ENCODE measurements at regions not wholly inside any gene's neighbourhood (a gene's known extent, or its start where the extent isn't known, plus 50 kb on each side); places are given as distances from the start of the nearest gene placed in this dataset.

GRCh38 chr1:217078959-217079358 is 355.7 kb upstream of the ESRRG start:
- H3K36me3 ChIP-seq: no peaks in the 10 kb centered on the region
- TF ChIP-seq, protein P1, sequence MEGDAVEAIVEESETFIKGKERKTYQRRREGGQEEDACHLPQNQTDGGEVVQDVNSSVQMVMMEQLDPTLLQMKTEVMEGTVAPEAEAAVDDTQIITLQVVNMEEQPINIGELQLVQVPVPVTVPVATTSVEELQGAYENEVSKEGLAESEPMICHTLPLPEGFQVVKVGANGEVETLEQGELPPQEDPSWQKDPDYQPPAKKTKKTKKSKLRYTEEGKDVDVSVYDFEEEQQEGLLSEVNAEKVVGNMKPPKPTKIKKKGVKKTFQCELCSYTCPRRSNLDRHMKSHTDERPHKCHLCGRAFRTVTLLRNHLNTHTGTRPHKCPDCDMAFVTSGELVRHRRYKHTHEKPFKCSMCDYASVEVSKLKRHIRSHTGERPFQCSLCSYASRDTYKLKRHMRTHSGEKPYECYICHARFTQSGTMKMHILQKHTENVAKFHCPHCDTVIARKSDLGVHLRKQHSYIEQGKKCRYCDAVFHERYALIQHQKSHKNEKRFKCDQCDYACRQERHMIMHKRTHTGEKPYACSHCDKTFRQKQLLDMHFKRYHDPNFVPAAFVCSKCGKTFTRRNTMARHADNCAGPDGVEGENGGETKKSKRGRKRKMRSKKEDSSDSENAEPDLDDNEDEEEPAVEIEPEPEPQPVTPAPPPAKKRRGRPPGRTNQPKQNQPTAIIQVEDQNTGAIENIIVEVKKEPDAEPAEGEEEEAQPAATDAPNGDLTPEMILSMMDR (IDR thresholded peaks at IDR 0.05): no peak
- no peaks in the 10 kb centered on the region for H3K27me3 ChIP-seq
- peak overlapping the region; percentile 35 to 65 for H3K27ac ChIP-seq
- H3K9me3 ChIP-seq: no peaks in the 10 kb centered on the region
- H3K4me3 ChIP-seq: peak overlapping the region in 1 of 2 donors; percentile 35
- DNase-seq (ENCODE audit: low spot score): no peak
- H3K4me1 ChIP-seq: no peaks in the 10 kb centered on the region

DNA sequence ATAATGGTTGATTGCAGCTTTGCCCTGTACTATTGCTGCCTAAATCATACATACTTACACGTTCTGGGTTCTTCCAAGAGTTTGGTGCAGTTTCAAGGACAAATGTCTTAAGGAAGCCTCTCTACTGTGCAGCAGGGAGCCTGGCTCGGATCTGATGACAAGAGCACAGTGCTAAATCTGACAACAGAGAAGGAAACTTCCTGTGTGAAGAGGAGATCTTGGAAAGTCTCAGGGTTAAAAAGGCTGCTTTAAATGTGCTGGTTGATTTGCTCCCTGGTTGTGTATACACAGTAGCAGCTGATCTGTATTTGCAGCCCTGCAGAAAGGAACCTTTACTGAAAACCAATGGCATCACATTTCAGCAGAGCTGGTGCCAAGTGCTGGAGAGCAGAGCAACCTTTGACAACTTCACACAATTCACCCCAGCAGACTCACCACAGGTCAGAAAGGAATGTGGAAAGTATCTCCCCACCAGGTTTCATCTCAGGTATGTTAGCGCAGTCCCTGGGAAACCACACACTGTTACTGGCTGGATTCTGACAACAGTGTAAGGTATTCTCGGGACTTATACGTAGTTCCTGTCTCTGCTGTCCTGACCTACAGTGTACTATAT is 355.0 kb upstream of the ESRRG start:
- DNase-seq (ENCODE audit: low spot score): no peak

GRCh38 chr1:217077426-217077825 is 354.2 kb upstream of the ESRRG start:
- TF ChIP-seq, protein P1 (IDR thresholded peaks at IDR 0.05): no peak
- DNase-seq (ENCODE audit: low spot score): no peak
- H3K4me1 ChIP-seq: no peaks in the 10 kb centered on the region
- peak overlapping the region; percentile 35 to 65 for H3K27ac ChIP-seq
- H3K4me3 ChIP-seq: peak overlapping the region in 1 of 2 donors; percentile 35
- H3K36me3 ChIP-seq: no peaks in the 10 kb centered on the region
- no peaks in the 10 kb centered on the region for H3K27me3 ChIP-seq
- H3K9me3 ChIP-seq: no peaks in the 10 kb centered on the region

More for the DNA sequence above, 355.0 kb upstream of the ESRRG start:
- H3K27me3 ChIP-seq: no peaks in the 10 kb centered on the region
- H3K9me3 ChIP-seq: no peaks in the 10 kb centered on the region
- no peaks in the 10 kb centered on the region for H3K4me1 ChIP-seq
- TF ChIP-seq, protein P1 (IDR thresholded peaks at IDR 0.05): no peak
- no peaks in the 10 kb centered on the region for H3K36me3 ChIP-seq
- H3K27ac ChIP-seq: peak overlapping the region; percentile 35 to 65
- peak overlapping the region in 1 of 2 donors; percentile 35 for H3K4me3 ChIP-seq

GRCh38 chr1:217076902-217077301 is 353.7 kb upstream of the ESRRG start:
- TF ChIP-seq, protein P1 (IDR thresholded peaks at IDR 0.05): no peak
- Histone ChIP-seq H3K36me3 (no peaks in the 10 kb centered on the region), H3K27me3 (no peaks in the 10 kb centered on the region), H3K4me3 (peak overlapping the region; percentile 3 to 35), H3K9me3 (no peaks in the 10 kb centered on the region), H3K4me1 (no peaks in the 10 kb centered on the region), H3K27ac (peak overlapping the region; percentile 35 to 65)
- DNase-seq (ENCODE audit: low spot score): no peak

DNA sequence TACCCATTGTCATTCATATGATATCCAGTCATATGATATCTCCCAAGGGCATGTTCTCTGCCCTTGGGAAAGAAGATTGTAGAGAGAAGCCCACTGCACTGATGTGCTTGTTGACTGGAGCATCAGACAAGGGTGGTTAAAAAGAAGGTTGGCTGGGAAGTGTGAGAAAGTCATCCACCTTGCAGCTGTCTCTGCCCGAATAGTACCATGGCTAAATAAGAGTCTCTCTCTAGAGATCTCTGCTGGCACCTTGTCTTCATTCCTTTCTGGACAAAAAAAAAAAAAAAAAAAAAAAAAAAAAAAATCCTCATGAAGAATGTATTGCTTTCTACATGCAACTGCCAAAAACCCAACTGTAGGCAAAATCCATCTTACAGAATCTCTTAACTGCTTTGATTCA is 349.7 kb upstream of the ESRRG start:
- TF ChIP-seq, protein P1 (IDR thresholded peaks at IDR 0.05): no peak
- Histone ChIP-seq H3K36me3 (no peaks in the 10 kb centered on the region), H3K4me3 (no peak overlapping the region), H3K27me3 (no peaks in the 10 kb centered on the region), H3K4me1 (no peaks in the 10 kb centered on the region), H3K27ac (no peak overlapping the region), H3K9me3 (no peaks in the 10 kb centered on the region)
- no peak for DNase-seq (ENCODE audit: low spot score)

DNA sequence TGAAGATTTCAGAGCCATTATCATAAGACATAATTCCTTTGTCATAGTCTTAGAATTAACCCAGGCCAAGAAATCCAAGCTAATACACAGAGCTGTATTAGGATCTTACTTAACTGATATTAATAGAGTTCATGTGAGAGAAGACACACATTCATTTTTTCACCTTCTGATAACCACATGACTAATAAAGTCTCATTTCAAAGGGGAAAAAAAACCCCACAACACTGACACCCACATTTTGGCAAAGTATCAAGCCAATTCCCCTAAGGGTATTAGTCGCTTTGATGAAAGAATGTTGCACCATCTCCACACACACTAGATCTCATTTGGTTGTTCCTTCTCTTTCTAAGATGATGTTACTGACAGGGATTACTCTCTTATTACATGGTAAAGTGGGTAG is 344.4 kb upstream of the ESRRG start:
- no peak overlapping the region for H3K27ac ChIP-seq
- H3K27me3 ChIP-seq: no peaks in the 10 kb centered on the region
- H3K4me1 ChIP-seq: no peaks in the 10 kb centered on the region
- no peaks in the 10 kb centered on the region for H3K9me3 ChIP-seq
- TF ChIP-seq, protein P1 (IDR thresholded peaks at IDR 0.05): no peak
- H3K36me3 ChIP-seq: no peaks in the 10 kb centered on the region
- no peak for DNase-seq (ENCODE audit: low spot score)
- no peak overlapping the region for H3K4me3 ChIP-seq
